ENCODE measurements at regions not wholly inside any gene's neighbourhood (a gene's known extent, or its start where the extent isn't known, plus 50 kb on each side); places are given as distances from the start of the nearest gene placed in this dataset.

DNA sequence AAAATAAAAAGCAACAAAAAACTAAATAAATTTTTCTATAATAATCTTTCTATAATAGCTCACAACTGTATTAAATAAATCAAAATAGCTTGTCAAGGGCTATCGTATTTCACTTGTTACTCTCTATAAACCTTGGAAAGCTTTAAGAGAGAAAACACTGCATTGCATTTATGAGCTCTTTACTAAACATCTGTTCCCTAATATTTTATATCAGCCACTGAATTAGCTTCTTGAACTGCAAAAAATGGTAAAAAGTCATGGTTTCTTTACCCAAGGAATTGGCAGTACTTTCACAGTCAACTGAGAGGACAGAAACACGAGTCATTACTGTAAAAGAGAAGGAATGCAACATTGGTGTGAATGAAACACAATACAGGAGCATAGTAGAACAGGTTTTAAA, 671.2 kb downstream of the PCDH18 start:
- intact Hi-C loops (cut with micrococcal nuclease; ENCODE audit: unreplicated experiment): no loop called here

DNA sequence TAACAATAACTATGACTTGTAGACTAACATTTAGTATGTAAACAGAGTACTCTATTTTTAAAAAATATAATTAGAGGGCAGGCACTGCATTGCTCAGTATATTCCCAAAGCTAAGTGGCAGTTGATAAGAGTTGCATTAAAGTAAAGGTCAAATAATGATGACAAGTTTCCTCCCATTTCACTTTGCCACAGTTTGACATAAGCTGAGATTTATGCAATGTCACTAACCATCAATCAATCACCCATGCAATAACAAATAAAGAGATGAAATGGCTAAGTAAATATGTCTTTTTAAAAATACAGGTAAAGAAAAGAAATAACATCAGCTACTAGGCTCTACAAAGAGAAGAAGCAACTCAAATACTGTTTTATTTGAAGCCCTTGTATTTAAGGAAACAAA, 673.4 kb downstream of the PCDH18 start:
- BruUV-seq (replicated peaks): no TSS peak
- DNase-seq (ENCODE audit: low read depth, low spot score) (no peak), ATAC-seq (no peak)
- Histone ChIP-seq H3K27me3 (ENCODE audit: control insufficient read depth, insufficient read depth, low read length) (no peaks in the 10 kb centered on the region), H3K4me3 (ENCODE audit: low read depth in 2 of 2, low read length in 2 of 2) (no peak overlapping the region), H3K36me3 (ENCODE audit: control insufficient read depth, insufficient read depth, low read length) (no peaks in the 10 kb centered on the region), H3K9me3 (ENCODE audit: control insufficient read depth, insufficient read depth, low read depth, low read length) (no peaks in the 10 kb centered on the region), H3K27ac (ENCODE audit: low read length) (no peak overlapping the region), H3K4me1 (ENCODE audit: control insufficient read depth, insufficient read depth, low read length) (no peaks in the 10 kb centered on the region)
- intact Hi-C loops (cut with micrococcal nuclease; ENCODE audit: unreplicated experiment) (no loop called here), in situ Hi-C loops (cut with HindIII; ENCODE audit: low pct_unique_long_range_greater_than_20kb, low sequenced_read_pairs) (no loop called here)
- CTCF ChIA-PET: no interaction called here
- no peak for TF ChIP-seq TCF7L2 (IDR thresholded peaks at IDR 0.05; ENCODE audit: low read depth, low read length)
- TF ChIP-seq, protein P1, sequence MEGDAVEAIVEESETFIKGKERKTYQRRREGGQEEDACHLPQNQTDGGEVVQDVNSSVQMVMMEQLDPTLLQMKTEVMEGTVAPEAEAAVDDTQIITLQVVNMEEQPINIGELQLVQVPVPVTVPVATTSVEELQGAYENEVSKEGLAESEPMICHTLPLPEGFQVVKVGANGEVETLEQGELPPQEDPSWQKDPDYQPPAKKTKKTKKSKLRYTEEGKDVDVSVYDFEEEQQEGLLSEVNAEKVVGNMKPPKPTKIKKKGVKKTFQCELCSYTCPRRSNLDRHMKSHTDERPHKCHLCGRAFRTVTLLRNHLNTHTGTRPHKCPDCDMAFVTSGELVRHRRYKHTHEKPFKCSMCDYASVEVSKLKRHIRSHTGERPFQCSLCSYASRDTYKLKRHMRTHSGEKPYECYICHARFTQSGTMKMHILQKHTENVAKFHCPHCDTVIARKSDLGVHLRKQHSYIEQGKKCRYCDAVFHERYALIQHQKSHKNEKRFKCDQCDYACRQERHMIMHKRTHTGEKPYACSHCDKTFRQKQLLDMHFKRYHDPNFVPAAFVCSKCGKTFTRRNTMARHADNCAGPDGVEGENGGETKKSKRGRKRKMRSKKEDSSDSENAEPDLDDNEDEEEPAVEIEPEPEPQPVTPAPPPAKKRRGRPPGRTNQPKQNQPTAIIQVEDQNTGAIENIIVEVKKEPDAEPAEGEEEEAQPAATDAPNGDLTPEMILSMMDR (IDR thresholded peaks at IDR 0.05): no peak
- TF ChIP-seq SIN3A (IDR thresholded peaks at IDR 0.05; ENCODE audit: borderline replicate concordance, insufficient read depth, low read depth, low read length): no peak
- TF ChIP-seq POLR2AphosphoS5 (IDR thresholded peaks at IDR 0.05; ENCODE audit: low read depth, low read length): no peak
- TF ChIP-seq, protein P2, sequence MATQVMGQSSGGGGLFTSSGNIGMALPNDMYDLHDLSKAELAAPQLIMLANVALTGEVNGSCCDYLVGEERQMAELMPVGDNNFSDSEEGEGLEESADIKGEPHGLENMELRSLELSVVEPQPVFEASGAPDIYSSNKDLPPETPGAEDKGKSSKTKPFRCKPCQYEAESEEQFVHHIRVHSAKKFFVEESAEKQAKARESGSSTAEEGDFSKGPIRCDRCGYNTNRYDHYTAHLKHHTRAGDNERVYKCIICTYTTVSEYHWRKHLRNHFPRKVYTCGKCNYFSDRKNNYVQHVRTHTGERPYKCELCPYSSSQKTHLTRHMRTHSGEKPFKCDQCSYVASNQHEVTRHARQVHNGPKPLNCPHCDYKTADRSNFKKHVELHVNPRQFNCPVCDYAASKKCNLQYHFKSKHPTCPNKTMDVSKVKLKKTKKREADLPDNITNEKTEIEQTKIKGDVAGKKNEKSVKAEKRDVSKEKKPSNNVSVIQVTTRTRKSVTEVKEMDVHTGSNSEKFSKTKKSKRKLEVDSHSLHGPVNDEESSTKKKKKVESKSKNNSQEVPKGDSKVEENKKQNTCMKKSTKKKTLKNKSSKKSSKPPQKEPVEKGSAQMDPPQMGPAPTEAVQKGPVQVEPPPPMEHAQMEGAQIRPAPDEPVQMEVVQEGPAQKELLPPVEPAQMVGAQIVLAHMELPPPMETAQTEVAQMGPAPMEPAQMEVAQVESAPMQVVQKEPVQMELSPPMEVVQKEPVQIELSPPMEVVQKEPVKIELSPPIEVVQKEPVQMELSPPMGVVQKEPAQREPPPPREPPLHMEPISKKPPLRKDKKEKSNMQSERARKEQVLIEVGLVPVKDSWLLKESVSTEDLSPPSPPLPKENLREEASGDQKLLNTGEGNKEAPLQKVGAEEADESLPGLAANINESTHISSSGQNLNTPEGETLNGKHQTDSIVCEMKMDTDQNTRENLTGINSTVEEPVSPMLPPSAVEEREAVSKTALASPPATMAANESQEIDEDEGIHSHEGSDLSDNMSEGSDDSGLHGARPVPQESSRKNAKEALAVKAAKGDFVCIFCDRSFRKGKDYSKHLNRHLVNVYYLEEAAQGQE (IDR thresholded peaks at IDR 0.05; ENCODE audit: insufficient read depth in 1 of 2, low read depth in 2 of 2, low read length in 1 of 2): no peak
- POLR2A ChIA-PET: no interaction called here

More for the DNA sequence above, 671.2 kb downstream of the PCDH18 start:
- H3K27ac ChIP-seq (ENCODE audit: low read length): no peak overlapping the region
- no peaks in the 10 kb centered on the region for H3K36me3 ChIP-seq (ENCODE audit: control insufficient read depth, insufficient read depth, low read length)
- H3K4me1 ChIP-seq (ENCODE audit: control insufficient read depth, insufficient read depth, low read length): no peaks in the 10 kb centered on the region
- no peak for DNase-seq (ENCODE audit: low read depth, low spot score)
- H3K9me3 ChIP-seq (ENCODE audit: control insufficient read depth, insufficient read depth, low read depth, low read length): no peaks in the 10 kb centered on the region
- in situ Hi-C loops (cut with HindIII; ENCODE audit: low pct_unique_long_range_greater_than_20kb, low sequenced_read_pairs): no loop called here
- ChIA-PET POLR2A (no interaction called here), CTCF (no interaction called here)
- ATAC-seq: no peak
- H3K27me3 ChIP-seq (ENCODE audit: control insufficient read depth, insufficient read depth, low read length): no peaks in the 10 kb centered on the region
- H3K4me3 ChIP-seq (ENCODE audit: low read depth in 2 of 2, low read length in 2 of 2): no peak overlapping the region
- TF ChIP-seq POLR2AphosphoS5 (IDR thresholded peaks at IDR 0.05; ENCODE audit: low read depth, low read length) (no peak), SIN3A (IDR thresholded peaks at IDR 0.05; ENCODE audit: borderline replicate concordance, insufficient read depth, low read depth, low read length) (no peak), TCF7L2 (IDR thresholded peaks at IDR 0.05; ENCODE audit: low read depth, low read length) (no peak)
- TF ChIP-seq, protein P2 (IDR thresholded peaks at IDR 0.05; ENCODE audit: insufficient read depth in 1 of 2, low read depth in 2 of 2, low read length in 1 of 2): no peak
- TF ChIP-seq, protein P1 (IDR thresholded peaks at IDR 0.05): no peak
- no TSS peak for BruUV-seq (replicated peaks)

Measured in Panc1 (cell line).